GM18867 (cell line): ENCODE measurements at regions not wholly inside any gene's neighbourhood (a gene's known extent, or its start where the extent isn't known, plus 50 kb on each side); places are given as distances from the start of the nearest gene placed in this dataset.
"Not testable (repeated sequence)": the region's sequence is repeated elsewhere in the genome, so short reads cannot be mapped to it uniquely, and the experiment has no call there.

Source experiments
- ATAC-seq: cut with Tn5 transposase; IDR thresholded peaks from one replicate; pipeline ENCODE4 v1.9.1; 2021; ENCODE audit warnings: mild to moderate bottlenecking, moderate library complexity; ENCODE audit not compliant: unreplicated experiment

GRCh38 chr3:143175940-143176894 is 56.6 kb downstream of the CHST2 start:
- ATAC-seq: not testable (repeated sequence)

GRCh38 chr3:143177965-143178364 is 58.4 kb downstream of the CHST2 start:
- not testable (repeated sequence) for ATAC-seq

GRCh38 chr3:143178775-143179548 is 59.4 kb downstream of the CHST2 start:
- ATAC-seq: not testable (repeated sequence)

GRCh38 chr3:143179603-143180002 is 60.0 kb downstream of the CHST2 start:
- no peak for ATAC-seq

GRCh38 chr3:143180860-143181259 is 61.3 kb downstream of the CHST2 start:
- not testable (repeated sequence) for ATAC-seq

GRCh38 chr3:143181977-143182376 is 62.4 kb downstream of the CHST2 start:
- not testable (repeated sequence) for ATAC-seq

GRCh38 chr3:143182866-143183664 is 63.5 kb downstream of the CHST2 start:
- no peak for ATAC-seq

- no peak for ATAC-seq
These were observed 64.0 kb downstream of the CHST2 start for GRCh38 chr3:143183665-143183964.

GRCh38 chr3:143184099-143184498 is 64.5 kb downstream of the CHST2 start:
- no peak for ATAC-seq

GRCh38 chr3:143185401-143185800 is 65.8 kb downstream of the CHST2 start:
- ATAC-seq: no peak

GRCh38 chr3:143187111-143187510 is 67.5 kb downstream of the CHST2 start:
- no peak for ATAC-seq

GRCh38 chr3:143188881-143189280 is 69.3 kb downstream of the CHST2 start:
- no peak for ATAC-seq

- no peak for ATAC-seq
These were observed 70.5 kb downstream of the CHST2 start for GRCh38 chr3:143190101-143190500.

- ATAC-seq: no peak
These were observed 72.6 kb downstream of the CHST2 start for GRCh38 chr3:143192193-143192592.

- no peak for ATAC-seq
These were observed 80.7 kb downstream of the CHST2 start for GRCh38 chr3:143200001-143200924.

- no peak for ATAC-seq
These were observed 81.5 kb downstream of the CHST2 start for GRCh38 chr3:143201045-143201444.

- no peak for ATAC-seq
These were observed 82.5 kb downstream of the CHST2 start for GRCh38 chr3:143201870-143202752.

GRCh38 chr3:143203142-143203541 is 83.6 kb downstream of the CHST2 start:
- no peak for ATAC-seq

GRCh38 chr3:143203848-143204247 is 84.3 kb downstream of the CHST2 start:
- no peak for ATAC-seq
